ENCODE measurements at regions not wholly inside any gene's neighbourhood (a gene's known extent, or its start where the extent isn't known, plus 50 kb on each side); places are given as distances from the start of the nearest gene placed in this dataset.

GRCh38 chr9:2319421-2319820, 302.2 kb upstream of the VLDLR start:
- no peak for DNase-seq

GRCh38 chr9:2320114-2320513, 301.5 kb upstream of the VLDLR start:
- no peak for DNase-seq

GRCh38 chr9:2320632-2321031, 301.0 kb upstream of the VLDLR start:
- no peak for DNase-seq

GRCh38 chr9:2321523-2322148, 300.0 kb upstream of the VLDLR start:
- DNase-seq: no peak

- no peak for DNase-seq
Observed at GRCh38 chr9:2324742-2325141, 296.8 kb upstream of the VLDLR start.

- no peak for DNase-seq
Observed at GRCh38 chr9:2332663-2333062, 288.9 kb upstream of the VLDLR start.

- DNase-seq: no peak
Observed at GRCh38 chr9:2335260-2335659, 286.3 kb upstream of the VLDLR start.

- DNase-seq: no peak
Observed at GRCh38 chr9:2336055-2336454, 285.5 kb upstream of the VLDLR start.

GRCh38 chr9:2337131-2337530, 284.5 kb upstream of the VLDLR start:
- DNase-seq: no peak

GRCh38 chr9:2337627-2338026, 284.0 kb upstream of the VLDLR start:
- no peak for DNase-seq

GRCh38 chr9:2338777-2339365, 282.7 kb upstream of the VLDLR start:
- DNase-seq: no peak

GRCh38 chr9:2339416-2339815, 282.2 kb upstream of the VLDLR start:
- no peak for DNase-seq

- DNase-seq: no peak
Observed at GRCh38 chr9:2340046-2340760, 281.4 kb upstream of the VLDLR start.

- no peak for DNase-seq
Observed at GRCh38 chr9:2341126-2341525, 280.5 kb upstream of the VLDLR start.

GRCh38 chr9:2341956-2342355, 279.6 kb upstream of the VLDLR start:
- DNase-seq: no peak

- no peak for DNase-seq
Observed at GRCh38 chr9:2343756-2344155, 277.8 kb upstream of the VLDLR start.

- DNase-seq: no peak
Observed at GRCh38 chr9:2344436-2344835, 277.2 kb upstream of the VLDLR start.

- DNase-seq: no peak
Observed at GRCh38 chr9:2345013-2345412, 276.6 kb upstream of the VLDLR start.

- DNase-seq: no peak
Observed at GRCh38 chr9:2346277-2346913, 275.2 kb upstream of the VLDLR start.

GRCh38 chr9:2351324-2351723, 270.3 kb upstream of the VLDLR start:
- DNase-seq: no peak

- DNase-seq: no peak
Observed at GRCh38 chr9:2354216-2354615, 267.4 kb upstream of the VLDLR start.

GRCh38 chr9:2354856-2355696, 266.5 kb upstream of the VLDLR start:
- no peak for DNase-seq

- no peak for DNase-seq
Observed at GRCh38 chr9:2355697-2355983, 265.9 kb upstream of the VLDLR start.

Measured in CD4-positive, alpha-beta T cell treated with Interferon gamma for 1 hour (primary cell).